ENCODE measurements at regions not wholly inside any gene's neighbourhood (a gene's known extent, or its start where the extent isn't known, plus 50 kb on each side); places are given as distances from the start of the nearest gene placed in this dataset.
A peak's percentile ranks its signal among the peaks of the same experiment; 100 is the strongest.

DNA sequence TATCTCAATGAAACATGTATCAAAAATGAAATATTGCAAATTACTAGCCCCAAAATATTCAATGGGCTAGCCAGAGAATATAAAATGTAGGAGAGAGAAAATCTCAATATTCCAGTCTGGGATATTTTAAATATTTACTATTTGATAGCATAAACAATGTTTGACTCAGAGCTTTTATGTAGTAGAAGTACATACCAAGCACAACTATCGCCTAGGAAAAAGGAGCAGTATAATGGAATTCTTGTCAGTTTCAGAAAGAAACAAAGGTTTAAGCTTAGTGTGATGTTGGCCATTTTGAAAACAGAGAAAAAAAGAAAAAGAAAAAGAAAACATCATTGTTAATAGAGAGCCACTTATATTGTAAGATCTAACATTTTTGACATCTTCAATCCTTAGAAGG, 1961.9 kb upstream of the CELF4 start:
- CTCF ChIA-PET = interaction anchor here (0.5 kb wide), 1 partner anchor 316 kb away, joined by 3 read pairs; no protein-coding TSS in a partner anchor
- BruUV-seq (replicated peaks) = no TSS peak

DNA sequence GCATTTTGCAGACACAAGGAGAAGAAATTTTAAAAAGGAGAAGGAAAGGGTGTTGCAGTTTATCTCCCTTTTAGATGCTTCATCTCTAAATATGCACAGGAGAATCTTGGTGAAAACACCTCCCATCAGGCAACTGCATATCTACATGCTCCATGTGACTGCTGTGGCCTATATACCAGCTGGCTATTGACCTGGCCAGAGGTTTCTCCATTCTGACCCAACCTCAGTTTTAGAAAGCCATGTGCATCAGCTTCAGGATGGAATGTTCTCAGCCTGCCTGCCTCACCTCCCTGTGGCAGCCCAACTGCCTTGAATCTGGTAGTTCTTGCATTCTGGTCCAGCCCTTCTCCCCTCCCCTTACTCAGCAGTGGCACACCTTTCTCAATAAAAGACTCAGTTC, 1958.8 kb upstream of the CELF4 start:
- TF ChIP-seq, protein P1, sequence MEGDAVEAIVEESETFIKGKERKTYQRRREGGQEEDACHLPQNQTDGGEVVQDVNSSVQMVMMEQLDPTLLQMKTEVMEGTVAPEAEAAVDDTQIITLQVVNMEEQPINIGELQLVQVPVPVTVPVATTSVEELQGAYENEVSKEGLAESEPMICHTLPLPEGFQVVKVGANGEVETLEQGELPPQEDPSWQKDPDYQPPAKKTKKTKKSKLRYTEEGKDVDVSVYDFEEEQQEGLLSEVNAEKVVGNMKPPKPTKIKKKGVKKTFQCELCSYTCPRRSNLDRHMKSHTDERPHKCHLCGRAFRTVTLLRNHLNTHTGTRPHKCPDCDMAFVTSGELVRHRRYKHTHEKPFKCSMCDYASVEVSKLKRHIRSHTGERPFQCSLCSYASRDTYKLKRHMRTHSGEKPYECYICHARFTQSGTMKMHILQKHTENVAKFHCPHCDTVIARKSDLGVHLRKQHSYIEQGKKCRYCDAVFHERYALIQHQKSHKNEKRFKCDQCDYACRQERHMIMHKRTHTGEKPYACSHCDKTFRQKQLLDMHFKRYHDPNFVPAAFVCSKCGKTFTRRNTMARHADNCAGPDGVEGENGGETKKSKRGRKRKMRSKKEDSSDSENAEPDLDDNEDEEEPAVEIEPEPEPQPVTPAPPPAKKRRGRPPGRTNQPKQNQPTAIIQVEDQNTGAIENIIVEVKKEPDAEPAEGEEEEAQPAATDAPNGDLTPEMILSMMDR (IDR thresholded peaks at IDR 0.05; ENCODE audit: unreplicated experiment) = no peak
- CTCF ChIA-PET = no interaction called here
- Mint-ChIP-seq H3K36me3 (ENCODE audit: insufficient read depth, unreplicated experiment) (no peaks in the 10 kb centered on the region), H3K4me3 (ENCODE audit: unreplicated experiment) (no peak overlapping the region), H3K27ac (ENCODE audit: low read depth, unreplicated experiment) (no peak overlapping the region), H3K9me3 (ENCODE audit: unreplicated experiment) (no peaks in the 10 kb centered on the region), H3K4me1 (ENCODE audit: insufficient read depth, unreplicated experiment) (peaks cover 16% of the 10 kb centered on the region), H3K27me3 (ENCODE audit: insufficient read depth, unreplicated experiment) (no peaks in the 10 kb centered on the region)
- no peak for DNase-seq (ENCODE audit: unreplicated experiment)
- intact Hi-C loops (cut with micrococcal nuclease) = no loop called here
- POLR2A ChIA-PET = interaction anchor here (0.7 kb wide), 1 partner anchor 32 kb away, joined by 3 read pairs; no protein-coding TSS in a partner anchor
- no TSS peak for BruUV-seq (replicated peaks)

More for the DNA sequence above, 1961.9 kb upstream of the CELF4 start:
- no peak for DNase-seq (ENCODE audit: unreplicated experiment)
- intact Hi-C loops (cut with micrococcal nuclease) = no loop called here
- Mint-ChIP-seq H3K27ac (ENCODE audit: low read depth, unreplicated experiment) (no peak overlapping the region), H3K27me3 (ENCODE audit: insufficient read depth, unreplicated experiment) (no peaks in the 10 kb centered on the region), H3K4me1 (ENCODE audit: insufficient read depth, unreplicated experiment) (peaks cover 8% of the 10 kb centered on the region), H3K36me3 (ENCODE audit: insufficient read depth, unreplicated experiment) (no peaks in the 10 kb centered on the region), H3K9me3 (ENCODE audit: unreplicated experiment) (no peaks in the 10 kb centered on the region), H3K4me3 (ENCODE audit: unreplicated experiment) (no peak overlapping the region)
- POLR2A ChIA-PET = no interaction called here
- TF ChIP-seq, protein P1 (IDR thresholded peaks at IDR 0.05; ENCODE audit: unreplicated experiment) = no peak

DNA sequence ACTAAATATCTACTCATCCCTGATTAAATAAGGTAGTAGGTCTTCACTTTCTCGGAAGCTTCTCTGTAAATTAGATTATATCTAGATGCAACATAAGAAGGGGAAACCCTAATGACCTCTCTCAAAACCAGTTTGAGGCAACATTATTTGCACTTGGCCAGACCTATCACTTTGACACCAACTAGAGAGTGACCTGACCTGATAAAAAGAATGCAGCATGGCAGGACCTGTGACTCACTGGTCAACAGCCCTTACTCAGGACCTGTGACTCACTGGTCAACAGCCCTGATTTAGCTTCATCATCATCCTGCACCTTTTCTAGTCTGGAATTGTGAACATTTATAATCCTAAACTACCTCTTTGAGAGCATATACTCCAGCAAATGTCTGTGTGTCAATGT, 1957.7 kb upstream of the CELF4 start:
- ChIA-PET POLR2A (no interaction called here), CTCF (no interaction called here)
- Mint-ChIP-seq H3K27me3 (ENCODE audit: insufficient read depth, unreplicated experiment) (no peaks in the 10 kb centered on the region), H3K4me1 (ENCODE audit: insufficient read depth, unreplicated experiment) (peaks cover 16% of the 10 kb centered on the region), H3K4me3 (ENCODE audit: unreplicated experiment) (no peak overlapping the region), H3K36me3 (ENCODE audit: insufficient read depth, unreplicated experiment) (no peaks in the 10 kb centered on the region), H3K27ac (ENCODE audit: low read depth, unreplicated experiment) (no peak overlapping the region), H3K9me3 (ENCODE audit: unreplicated experiment) (no peaks in the 10 kb centered on the region)
- TF ChIP-seq, protein P1 (IDR thresholded peaks at IDR 0.05; ENCODE audit: unreplicated experiment) = no peak
- intact Hi-C loops (cut with micrococcal nuclease) = no loop called here
- BruUV-seq (replicated peaks) = no TSS peak
- DNase-seq (ENCODE audit: unreplicated experiment) = peak; percentile 35

DNA sequence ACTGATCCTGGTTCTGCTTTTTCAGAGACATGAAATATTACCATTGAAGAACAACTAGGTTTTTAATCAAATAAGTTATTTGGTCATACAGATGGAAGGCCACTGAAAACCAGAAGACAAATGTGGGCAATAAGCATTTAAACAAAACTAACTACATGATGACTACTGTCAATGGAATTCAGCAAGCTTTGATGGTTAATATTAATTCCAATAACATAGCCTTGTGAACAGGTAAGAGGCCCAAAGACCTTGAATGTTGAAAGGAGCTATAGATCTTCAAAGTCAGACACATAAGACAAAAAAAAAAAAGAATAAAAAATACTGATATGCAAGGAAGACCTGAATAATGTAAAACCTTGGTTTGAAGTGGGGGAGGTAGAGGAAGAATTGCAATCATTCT, 1955.6 kb upstream of the CELF4 start:
- Mint-ChIP-seq H3K36me3 (ENCODE audit: insufficient read depth, unreplicated experiment) (no peaks in the 10 kb centered on the region), H3K9me3 (ENCODE audit: unreplicated experiment) (no peaks in the 10 kb centered on the region), H3K4me3 (ENCODE audit: unreplicated experiment) (no peak overlapping the region), H3K27ac (ENCODE audit: low read depth, unreplicated experiment) (no peak overlapping the region), H3K27me3 (ENCODE audit: insufficient read depth, unreplicated experiment) (no peaks in the 10 kb centered on the region), H3K4me1 (ENCODE audit: insufficient read depth, unreplicated experiment) (peaks cover 16% of the 10 kb centered on the region)
- POLR2A ChIA-PET = interaction anchor here (0.6 kb wide), 1 partner anchor 304 kb away, joined by 3 read pairs; no protein-coding TSS in a partner anchor
- intact Hi-C loops (cut with micrococcal nuclease) = no loop called here
- no TSS peak for BruUV-seq (replicated peaks)
- no peak for DNase-seq (ENCODE audit: unreplicated experiment)
- TF ChIP-seq, protein P1 (IDR thresholded peaks at IDR 0.05; ENCODE audit: unreplicated experiment) = no peak
- CTCF ChIA-PET = interaction anchor here (0.7 kb wide), 2 partner anchors 15 to 1373 kb away, joined by 3 read pairs; no protein-coding TSS in a partner anchor

Data from MCF 10A (cell line).